ENCODE measurements at regions not wholly inside any gene's neighbourhood (a gene's known extent, or its start where the extent isn't known, plus 50 kb on each side); places are given as distances from the start of the nearest gene placed in this dataset.
A peak's percentile ranks its signal among the peaks of the same experiment; 100 is the strongest.

GRCh38 chr18:37900326-37900725 is 334.7 kb upstream of the CELF4 start:
- H3K27ac ChIP-seq (ENCODE audit: low read depth, low read length): no peak overlapping the region; the same call in 1 of the 2 replicates
- H2BK20ac ChIP-seq (ENCODE audit: low read length): no peak overlapping the region
- CTCF ChIA-PET (ENCODE audit: partially characterized antibody): interaction anchor here (0.6 kb wide), 1 partner anchor 24 kb away, joined by 4 read pairs; no protein-coding TSS in a partner anchor
- no peak overlapping the region for H2BK12ac ChIP-seq (ENCODE audit: low read depth, low read length)
- TF ChIP-seq GTF2F1 (IDR thresholded peaks at IDR 0.05; ENCODE audit: borderline replicate concordance, low read depth, low read length) (no peak), SIN3A (conservative IDR thresholded peaks at IDR 0.05 in 1 of 2, IDR thresholded peaks at IDR 0.05 in 1 of 2; ENCODE audit: low read depth in 1 of 2, low read length in 2 of 2) (no peak), YY1 (IDR thresholded peaks at IDR 0.05; ENCODE audit: low read depth, low read length) (no peak), SIX5 (IDR thresholded peaks at IDR 0.05; ENCODE audit: low read depth, low read length) (no peak), JUND (IDR thresholded peaks at IDR 0.05; ENCODE audit: low read length) (no peak), BCL11A (IDR thresholded peaks at IDR 0.05; ENCODE audit: low read depth in 2 of 2, low read length in 2 of 2) (no peak), USF2 (IDR thresholded peaks at IDR 0.05; ENCODE audit: low read length) (no peak), TEAD4 (IDR thresholded peaks at IDR 0.05; ENCODE audit: low read depth, low read length) (no peak)
- H3K4me2 ChIP-seq (ENCODE audit: insufficient read depth in 1 of 2, low read depth in 2 of 2, low read length in 2 of 2): no peak overlapping the region
- no peak overlapping the region for H4K91ac ChIP-seq (replicated peaks; ENCODE audit: insufficient read length, low read length)
- no peaks in the 10 kb centered on the region for H3K79me2 ChIP-seq (ENCODE audit: control insufficient read depth in 1 of 2, insufficient read depth in 2 of 2, low read length in 2 of 2)
- no peak overlapping the region for H2BK120ac ChIP-seq (replicated peaks; ENCODE audit: low read depth, low read length)
- H3K36me3 ChIP-seq (ENCODE audit: control insufficient read depth in 2 of 4, insufficient read depth in 4 of 4, low read length in 3 of 4): no peaks in the 10 kb centered on the region
- H2AFZ ChIP-seq (ENCODE audit: low read length): peak overlapping the region; percentile 88
- H3K4ac ChIP-seq (replicated peaks; ENCODE audit: insufficient read length, low read depth, low read length): no peak overlapping the region
- no peak overlapping the region for H4K5ac ChIP-seq (ENCODE audit: insufficient read length, low read depth, low read length)
- H2AK5ac ChIP-seq (ENCODE audit: low read depth, low read length): no peak overlapping the region
- H3K23me2 ChIP-seq (ENCODE audit: low read depth, low read length): no peaks in the 10 kb centered on the region
- no peak overlapping the region for H2BK15ac ChIP-seq (ENCODE audit: low read length)
- no peak overlapping the region for H3K18ac ChIP-seq (ENCODE audit: extremely low read depth, low read length)
- 92% methylated on average over 1 of the region's 2 CpGs; no CpG with 5 or more reads in 1 of the 2 experiments for WGBS, 2 experiments (ENCODE audit: extremely low coverage in 1 of 2, insufficient coverage in 1 of 2, insufficient read length in 1 of 2, insufficient replicate concordance in 2 of 2, low coverage in 1 of 2, low lambda C conversion rate in 2 of 2, missing lambda C conversion rate in 1 of 2)
- no peak overlapping the region for H3K4me3 ChIP-seq (ENCODE audit: extremely low read depth in 1 of 4, insufficient read depth in 2 of 4, low read depth in 3 of 4, low read length in 4 of 4)
- no peak for FAIRE-seq
- H3K79me1 ChIP-seq (ENCODE audit: low read depth, low read length): no peaks in the 10 kb centered on the region
- no peaks in the 10 kb centered on the region for H3K27me3 ChIP-seq (replicated peaks in 1 of 4; ENCODE audit: control insufficient read depth in 3 of 4, extremely low read depth in 1 of 4, insufficient read depth in 3 of 4, low read length in 3 of 4)
- no peak for DNase-seq (ENCODE audit: low read depth in 1 of 2, low spot score in 2 of 2)
- peaks cover 0 to 2% (median 0%) of the 10 kb centered on the region in 4 experiments; a peak in 1 of 7 replicates for H3K4me1 ChIP-seq (replicated peaks in 1 of 4; ENCODE audit: control insufficient read depth in 3 of 4, insufficient read depth in 4 of 4, low read length in 3 of 4)
- no peaks in the 10 kb centered on the region for H3K9me3 ChIP-seq (ENCODE audit: insufficient read depth in 2 of 2, low read depth in 1 of 2, low read length in 1 of 2)
- no peak overlapping the region for H3K9ac ChIP-seq (replicated peaks in 1 of 4; ENCODE audit: extremely low read depth in 1 of 4, low read depth in 3 of 4, low read length in 3 of 4)
- H3K14ac ChIP-seq (ENCODE audit: insufficient read length): no peak overlapping the region
- no peak overlapping the region for H4K8ac ChIP-seq (ENCODE audit: extremely low read depth, insufficient read depth, low read length)
- H2BK5ac ChIP-seq (ENCODE audit: low read depth, low read length): no peak overlapping the region
- H3K56ac ChIP-seq (replicated peaks; ENCODE audit: insufficient read length, low read depth, low read length): no peak overlapping the region
- no peaks in the 10 kb centered on the region for H4K20me1 ChIP-seq (replicated peaks in 1 of 2; ENCODE audit: control insufficient read depth in 1 of 2, insufficient read depth in 2 of 2, low read length in 2 of 2)
- no peak overlapping the region for H3K23ac ChIP-seq (ENCODE audit: insufficient read length)
- POLR2A ChIA-PET (ENCODE audit: partially characterized antibody): no interaction called here

Data from H1 (cell line).